Muscle of leg (tissue), 3 donors: ENCODE measurements at regions not wholly inside any gene's neighbourhood (a gene's known extent, or its start where the extent isn't known, plus 50 kb on each side); places are given as distances from the start of the nearest gene placed in this dataset.

Experiments used
- DNase-seq: peaks from one replicate; pipeline ENCODE4 v3.0.0; 2013
- H3K27ac ChIP-seq: one replicate; pipeline ENCODE4 v1.5.1; 2013; ENCODE audit warnings: mild to moderate bottlenecking, low read length, control low read depth
- H3K27me3 ChIP-seq: one replicate; pipeline ENCODE4 v1.6.1; 2013; ENCODE audit warnings: low read length; ENCODE audit not compliant: control insufficient read depth, insufficient read depth
- H3K36me3 ChIP-seq: one replicate; pipeline ENCODE4 v1.6.1; 2013; ENCODE audit warnings: low read length; ENCODE audit not compliant: control insufficient read depth, insufficient read depth
- H3K4me1 ChIP-seq: one replicate; pipeline ENCODE4 v1.6.1; 2013; ENCODE audit warnings: low read length; ENCODE audit not compliant: control insufficient read depth, insufficient read depth
- H3K4me3 ChIP-seq: one replicate; pipeline ENCODE4 v1.5.1; 2013; ENCODE audit warnings: low read length, control low read depth
- H3K9me3 ChIP-seq: replicated peaks from 2 replicates; pipeline ENCODE4 v1.6.1; 2013; ENCODE audit warnings: low read depth, low read length; ENCODE audit not compliant: control insufficient read depth
- WGBS: methylation state at CpG from one replicate; pipeline ENCODE4 v1.1.5; 2013; ENCODE audit warnings: missing lambda C conversion rate; ENCODE audit not compliant: insufficient coverage; 5-methylcytosine and 5-hydroxymethylcytosine counted together

DNA sequence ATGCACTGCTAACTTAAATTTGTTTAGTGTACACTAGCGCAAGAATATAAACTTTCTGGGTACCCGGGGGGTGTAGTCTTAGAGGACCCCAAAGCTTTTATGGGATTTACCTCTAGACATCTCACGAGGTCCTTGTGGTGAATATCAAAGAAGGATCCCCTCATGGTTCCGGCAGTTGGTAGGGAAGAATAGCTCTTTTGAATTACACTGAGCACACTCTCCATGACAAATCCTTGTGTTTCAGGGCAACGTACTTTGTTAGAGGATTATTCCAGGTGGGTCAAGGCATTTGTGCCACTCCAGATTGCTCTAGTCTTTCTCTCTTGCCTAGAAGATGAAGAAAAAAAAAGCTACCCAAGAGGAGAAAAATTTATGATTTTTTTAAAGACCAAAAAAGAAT, 387.6 kb downstream of the PDHA2 start:
- Histone ChIP-seq H3K27ac (no peak overlapping the region), H3K36me3 (no peaks in the 10 kb centered on the region), H3K9me3 (no peaks in the 10 kb centered on the region), H3K4me1 (no peaks in the 10 kb centered on the region), H3K4me3 (no peak overlapping the region), H3K27me3 (no peaks in the 10 kb centered on the region)
- no CpG with 5 or more reads among the region's 5 CpGs for WGBS
- DNase-seq: no peak

- DNase-seq: no peak
- WGBS: no CpG with 5 or more reads among the region's 4 CpGs
- no peaks in the 10 kb centered on the region for H3K9me3 ChIP-seq
- H3K4me1 ChIP-seq: no peaks in the 10 kb centered on the region
- no peaks in the 10 kb centered on the region for H3K36me3 ChIP-seq
- H3K4me3 ChIP-seq: no peak overlapping the region
- H3K27me3 ChIP-seq: no peaks in the 10 kb centered on the region
- no peak overlapping the region for H3K27ac ChIP-seq
These were observed 388.6 kb downstream of the PDHA2 start for GRCh38 chr4:96228463-96228862.

- no peaks in the 10 kb centered on the region for H3K4me1 ChIP-seq
- no peak overlapping the region for H3K4me3 ChIP-seq
- WGBS: no CpG with 5 or more reads among the region's 4 CpGs
- H3K9me3 ChIP-seq: no peaks in the 10 kb centered on the region
- no peaks in the 10 kb centered on the region for H3K27me3 ChIP-seq
- no peaks in the 10 kb centered on the region for H3K36me3 ChIP-seq
- no peak overlapping the region for H3K27ac ChIP-seq
- no peak for DNase-seq
These were observed 400.1 kb downstream of the PDHA2 start for GRCh38 chr4:96240041-96240440.

DNA sequence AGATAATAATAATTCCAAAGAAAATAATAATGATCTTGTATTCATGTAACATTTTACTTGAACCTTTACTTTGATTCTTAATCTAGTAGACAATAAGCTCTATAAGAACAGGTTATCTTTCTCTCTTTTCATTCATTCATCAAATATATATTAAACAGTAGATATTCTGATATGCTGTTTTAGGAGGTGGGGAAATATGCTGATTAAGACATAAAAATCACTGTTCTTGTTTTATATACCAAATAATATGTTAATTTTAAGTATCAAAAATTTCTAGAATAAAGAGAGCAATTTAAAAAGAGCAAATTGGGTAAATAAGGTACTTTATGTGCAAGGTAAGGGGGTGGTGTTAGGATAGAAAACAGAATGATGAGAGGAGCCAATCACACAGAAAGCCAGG, 401.9 kb downstream of the PDHA2 start:
- no peaks in the 10 kb centered on the region for H3K9me3 ChIP-seq
- no peak overlapping the region for H3K4me3 ChIP-seq
- no peaks in the 10 kb centered on the region for H3K4me1 ChIP-seq
- no peak overlapping the region for H3K27ac ChIP-seq
- no peak for DNase-seq
- no peaks in the 10 kb centered on the region for H3K27me3 ChIP-seq
- H3K36me3 ChIP-seq: no peaks in the 10 kb centered on the region

DNA sequence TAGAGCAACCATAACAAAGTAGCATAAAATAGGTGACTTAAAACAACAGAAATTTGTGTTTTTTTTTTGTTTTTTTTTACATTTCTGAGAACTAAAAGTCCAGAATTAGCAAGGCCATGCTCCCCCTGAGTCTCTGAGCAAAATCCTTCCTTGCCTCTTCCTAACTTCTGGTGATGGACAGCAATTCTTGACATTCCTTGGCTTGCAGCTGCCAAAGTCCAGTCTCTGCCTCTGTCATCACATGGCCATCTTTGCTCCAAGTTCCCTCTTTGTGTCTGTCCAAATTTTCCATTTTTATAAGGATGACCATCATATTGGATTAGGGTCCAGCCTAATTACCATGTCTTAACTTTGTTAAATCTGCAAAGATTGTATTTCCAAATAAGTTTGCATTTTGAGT, 407.2 kb downstream of the PDHA2 start:
- no peak overlapping the region for H3K4me3 ChIP-seq
- no peaks in the 10 kb centered on the region for H3K36me3 ChIP-seq
- no peaks in the 10 kb centered on the region for H3K4me1 ChIP-seq
- DNase-seq: no peak
- H3K27ac ChIP-seq: no peak overlapping the region
- H3K27me3 ChIP-seq: no peaks in the 10 kb centered on the region
- no peaks in the 10 kb centered on the region for H3K9me3 ChIP-seq

DNA sequence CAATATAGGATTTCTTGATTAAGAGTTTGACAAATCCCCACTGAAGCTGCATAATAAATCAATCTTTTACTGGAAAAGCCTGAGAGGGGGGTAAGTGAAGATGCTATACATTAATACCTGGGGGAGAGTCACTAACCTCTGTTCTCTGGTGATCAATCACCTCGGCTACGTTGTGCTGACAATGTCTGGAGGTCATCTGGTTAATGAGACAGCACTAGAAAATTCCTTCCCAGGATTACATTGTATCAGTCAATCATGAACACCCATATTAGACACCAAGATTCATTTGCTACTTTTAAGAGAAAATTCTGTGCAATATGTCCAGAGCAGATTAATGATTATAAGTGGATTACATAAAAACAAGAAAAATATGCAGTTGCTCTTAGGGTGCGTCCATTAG, 408.3 kb downstream of the PDHA2 start:
- Histone ChIP-seq H3K36me3 (no peaks in the 10 kb centered on the region), H3K27ac (no peak overlapping the region), H3K9me3 (no peaks in the 10 kb centered on the region), H3K27me3 (no peaks in the 10 kb centered on the region), H3K4me1 (no peaks in the 10 kb centered on the region), H3K4me3 (no peak overlapping the region)
- WGBS: no CpG with 5 or more reads among the region's 3 CpGs
- DNase-seq: no peak

GRCh38 chr4:96260064-96260682, 420.3 kb downstream of the PDHA2 start:
- no peaks in the 10 kb centered on the region for H3K4me1 ChIP-seq
- no peak for DNase-seq
- H3K4me3 ChIP-seq: no peak overlapping the region
- no CpG with 5 or more reads among the region's 2 CpGs for WGBS
- no peaks in the 10 kb centered on the region for H3K36me3 ChIP-seq
- no peaks in the 10 kb centered on the region for H3K27me3 ChIP-seq
- H3K9me3 ChIP-seq: no peaks in the 10 kb centered on the region
- H3K27ac ChIP-seq: no peak overlapping the region

DNA sequence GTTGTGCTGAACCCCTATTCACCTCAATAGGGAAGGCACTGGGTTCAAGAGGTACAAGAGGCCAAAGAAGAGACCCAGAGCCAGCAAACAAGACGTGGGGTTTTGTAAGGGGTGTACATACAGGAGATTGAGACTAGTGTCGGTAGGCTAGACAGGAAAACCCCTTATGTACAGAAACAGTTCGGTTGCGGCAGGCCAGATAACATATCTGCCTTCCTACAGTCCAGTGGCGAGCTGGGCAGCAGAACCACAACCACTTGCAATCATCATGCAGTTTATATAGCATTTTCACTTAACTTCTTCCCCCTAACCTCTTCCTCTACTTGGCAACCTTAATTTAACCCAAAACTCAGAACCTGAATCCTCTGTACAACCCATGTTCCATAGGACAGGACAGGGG, 422.2 kb downstream of the PDHA2 start:
- no peak for DNase-seq
- H3K9me3 ChIP-seq: no peaks in the 10 kb centered on the region
- H3K27ac ChIP-seq: no peak overlapping the region
- H3K27me3 ChIP-seq: no peaks in the 10 kb centered on the region
- 90% methylated on average over 3 of the region's 5 CpGs for WGBS
- no peaks in the 10 kb centered on the region for H3K4me1 ChIP-seq
- H3K36me3 ChIP-seq: no peaks in the 10 kb centered on the region
- no peak overlapping the region for H3K4me3 ChIP-seq

DNA sequence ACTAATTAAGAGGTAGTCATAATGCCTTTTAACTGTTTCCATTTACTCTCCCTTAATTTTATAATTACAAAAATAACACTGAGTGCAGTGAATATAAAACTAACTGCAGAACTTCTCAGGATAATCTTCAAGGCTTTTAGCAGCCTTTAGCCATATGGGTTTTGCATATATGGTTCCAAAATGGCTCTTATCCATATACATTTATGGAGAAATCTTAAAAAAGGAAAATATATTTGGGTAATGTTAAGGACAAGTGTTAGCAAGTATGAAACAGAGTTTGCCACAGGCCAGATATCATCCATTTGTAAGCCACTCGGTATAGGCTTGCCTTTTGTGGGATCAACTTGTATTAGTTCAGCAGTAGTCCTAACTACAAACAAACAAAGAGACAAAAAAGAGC, 423.4 kb downstream of the PDHA2 start:
- Histone ChIP-seq H3K27ac (no peak overlapping the region), H3K9me3 (no peaks in the 10 kb centered on the region), H3K27me3 (no peaks in the 10 kb centered on the region), H3K36me3 (no peaks in the 10 kb centered on the region), H3K4me1 (no peaks in the 10 kb centered on the region), H3K4me3 (no peak overlapping the region)
- 60% methylated on average over 1 of the region's 1 CpG for WGBS
- DNase-seq: no peak

DNA sequence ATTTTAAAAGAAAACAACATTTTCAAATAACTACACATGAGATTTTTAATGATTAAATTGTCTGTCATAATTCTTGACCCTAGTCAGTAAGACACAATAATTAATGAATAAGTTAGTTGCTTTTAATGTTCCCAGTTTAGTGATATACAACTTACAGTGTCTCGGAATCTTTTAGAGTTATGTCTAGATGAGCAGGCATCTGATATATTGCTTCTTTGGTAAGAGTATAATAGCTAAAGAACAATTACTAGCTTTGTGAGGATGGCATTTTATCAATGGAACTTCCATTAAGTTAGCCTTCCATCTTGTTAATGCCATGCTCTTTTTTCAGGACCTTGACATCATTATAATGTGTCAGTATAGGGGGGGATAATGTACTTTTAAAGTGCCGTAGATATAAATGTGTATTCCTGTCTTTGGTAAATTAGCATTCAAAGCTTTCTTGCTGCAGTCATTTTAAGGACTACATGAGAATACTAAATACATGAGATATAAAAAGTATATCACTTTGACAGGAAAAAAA, 425.1 kb downstream of the PDHA2 start:
- Histone ChIP-seq H3K27me3 (no peaks in the 10 kb centered on the region), H3K27ac (no peak overlapping the region), H3K4me3 (no peak overlapping the region), H3K9me3 (no peaks in the 10 kb centered on the region), H3K36me3 (no peaks in the 10 kb centered on the region), H3K4me1 (no peaks in the 10 kb centered on the region)
- WGBS: no CpG with 5 or more reads among the region's 2 CpGs
- DNase-seq: no peak

DNA sequence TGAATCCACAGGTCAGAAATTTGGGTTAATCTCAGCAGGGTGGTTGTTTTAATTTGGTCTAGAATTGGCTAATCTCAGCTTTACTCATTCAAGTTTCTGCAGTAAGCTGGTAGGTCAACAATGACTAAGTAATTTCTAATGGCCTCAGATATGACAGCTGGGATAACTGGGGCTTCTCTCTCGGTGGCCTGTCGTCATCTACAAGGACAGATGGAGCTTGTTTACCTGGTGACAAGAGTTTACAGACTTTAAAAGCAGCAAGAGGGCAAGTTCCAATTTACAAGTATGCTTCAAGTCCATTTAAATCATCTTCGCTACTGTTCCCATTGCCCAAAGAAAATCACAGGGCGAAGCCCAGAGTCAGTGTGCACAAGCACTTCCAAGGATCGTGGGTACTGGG, 453.9 kb downstream of the PDHA2 start:
- Histone ChIP-seq H3K27me3 (no peaks in the 10 kb centered on the region), H3K4me3 (no peak overlapping the region), H3K36me3 (no peaks in the 10 kb centered on the region), H3K4me1 (no peaks in the 10 kb centered on the region), H3K9me3 (no peaks in the 10 kb centered on the region), H3K27ac (no peak overlapping the region)
- DNase-seq: no peak
- WGBS: 84% methylated on average over 4 of the region's 5 CpGs
